ENCODE measurements at regions not wholly inside any gene's neighbourhood (a gene's known extent, or its start where the extent isn't known, plus 50 kb on each side); places are given as distances from the start of the nearest gene placed in this dataset.

DNA sequence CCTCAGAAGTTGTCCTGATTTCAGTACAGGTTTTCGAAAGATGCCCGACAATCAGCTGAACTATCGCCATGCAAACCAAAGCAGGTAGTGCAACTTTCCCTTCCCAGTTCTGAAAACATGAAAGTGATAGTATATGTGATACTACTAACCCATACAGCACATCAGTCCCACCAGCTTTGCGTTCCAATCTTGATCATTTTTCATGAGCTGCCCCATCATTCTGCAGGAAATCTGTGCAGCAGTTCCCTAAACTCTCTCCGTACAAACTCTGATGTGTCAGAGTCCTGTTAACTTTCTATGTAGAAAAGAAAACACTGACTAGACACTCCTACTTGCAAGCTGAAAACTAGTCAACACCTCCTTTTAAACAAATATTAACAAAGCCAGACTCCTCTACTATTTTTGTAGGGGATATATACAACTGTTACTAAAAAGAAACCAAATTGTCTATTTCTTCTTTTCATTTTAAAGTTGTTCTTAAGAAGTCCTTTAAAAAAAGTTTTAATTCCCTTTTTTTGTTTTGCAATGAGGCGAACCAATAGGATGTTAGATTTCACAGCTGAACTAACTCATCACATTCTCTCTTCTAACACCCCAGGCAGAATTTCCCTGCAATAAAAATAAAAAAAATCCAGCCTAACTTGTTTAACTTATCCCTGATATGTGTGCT, 99.6 kb upstream of the DST start:
- TF ChIP-seq, protein P1, sequence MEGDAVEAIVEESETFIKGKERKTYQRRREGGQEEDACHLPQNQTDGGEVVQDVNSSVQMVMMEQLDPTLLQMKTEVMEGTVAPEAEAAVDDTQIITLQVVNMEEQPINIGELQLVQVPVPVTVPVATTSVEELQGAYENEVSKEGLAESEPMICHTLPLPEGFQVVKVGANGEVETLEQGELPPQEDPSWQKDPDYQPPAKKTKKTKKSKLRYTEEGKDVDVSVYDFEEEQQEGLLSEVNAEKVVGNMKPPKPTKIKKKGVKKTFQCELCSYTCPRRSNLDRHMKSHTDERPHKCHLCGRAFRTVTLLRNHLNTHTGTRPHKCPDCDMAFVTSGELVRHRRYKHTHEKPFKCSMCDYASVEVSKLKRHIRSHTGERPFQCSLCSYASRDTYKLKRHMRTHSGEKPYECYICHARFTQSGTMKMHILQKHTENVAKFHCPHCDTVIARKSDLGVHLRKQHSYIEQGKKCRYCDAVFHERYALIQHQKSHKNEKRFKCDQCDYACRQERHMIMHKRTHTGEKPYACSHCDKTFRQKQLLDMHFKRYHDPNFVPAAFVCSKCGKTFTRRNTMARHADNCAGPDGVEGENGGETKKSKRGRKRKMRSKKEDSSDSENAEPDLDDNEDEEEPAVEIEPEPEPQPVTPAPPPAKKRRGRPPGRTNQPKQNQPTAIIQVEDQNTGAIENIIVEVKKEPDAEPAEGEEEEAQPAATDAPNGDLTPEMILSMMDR (conservative IDR thresholded peaks at IDR 0.05 in 1 of 2, IDR thresholded peaks at IDR 0.05 in 1 of 2; ENCODE audit: extremely low read depth in 1 of 2, insufficient read depth in 1 of 2, low read depth in 1 of 2, low read length in 2 of 2), result no peak
- no peak for TF ChIP-seq EZH2 (IDR thresholded peaks at IDR 0.05; ENCODE audit: borderline replicate concordance, low read length)
